Osteocyte (in vitro differentiated cells): ENCODE measurements at regions not wholly inside any gene's neighbourhood (a gene's known extent, or its start where the extent isn't known, plus 50 kb on each side); places are given as distances from the start of the nearest gene placed in this dataset.

ENCODE experiments used
- DNase-seq: peaks from one replicate; pipeline ENCODE4 v3.0.0; 2021; ENCODE audit warnings: mixed read lengths; ENCODE audit not compliant: unreplicated experiment; ENCODE audit errors: extremely low spot score
- H3K27ac Mint-ChIP-seq: one replicate; pipeline ENCODE4 v1.8.0; 2021; ENCODE audit warnings: mild to moderate bottlenecking, mixed read lengths; ENCODE audit not compliant: unreplicated experiment
- H3K27me3 Mint-ChIP-seq: one replicate; pipeline ENCODE4 v1.8.0; 2021; ENCODE audit warnings: mixed read lengths; ENCODE audit not compliant: unreplicated experiment
- H3K36me3 Mint-ChIP-seq: one replicate; pipeline ENCODE4 v1.8.0; 2021; ENCODE audit warnings: mixed read lengths; ENCODE audit not compliant: unreplicated experiment
- H3K4me1 Mint-ChIP-seq: one replicate; pipeline ENCODE4 v1.8.0; 2021; ENCODE audit warnings: mixed read lengths; ENCODE audit not compliant: unreplicated experiment
- H3K4me3 Mint-ChIP-seq: one replicate; pipeline ENCODE4 v1.8.0; 2021; ENCODE audit warnings: mild to moderate bottlenecking, moderate library complexity, mixed read lengths; ENCODE audit not compliant: unreplicated experiment
- H3K9me3 Mint-ChIP-seq: one replicate; pipeline ENCODE4 v1.8.0; 2021; ENCODE audit warnings: mixed read lengths; ENCODE audit not compliant: unreplicated experiment
- TF ChIP-seq, protein P1 (sequence below): fragments of 200-600 bp; sonication (generic); IDR thresholded peaks from 2 replicates; pipeline ENCODE4 v1.5.0; 2021; ENCODE audit warnings: antibody characterized with exemption, mild to moderate bottlenecking, moderate library complexity

DNA sequence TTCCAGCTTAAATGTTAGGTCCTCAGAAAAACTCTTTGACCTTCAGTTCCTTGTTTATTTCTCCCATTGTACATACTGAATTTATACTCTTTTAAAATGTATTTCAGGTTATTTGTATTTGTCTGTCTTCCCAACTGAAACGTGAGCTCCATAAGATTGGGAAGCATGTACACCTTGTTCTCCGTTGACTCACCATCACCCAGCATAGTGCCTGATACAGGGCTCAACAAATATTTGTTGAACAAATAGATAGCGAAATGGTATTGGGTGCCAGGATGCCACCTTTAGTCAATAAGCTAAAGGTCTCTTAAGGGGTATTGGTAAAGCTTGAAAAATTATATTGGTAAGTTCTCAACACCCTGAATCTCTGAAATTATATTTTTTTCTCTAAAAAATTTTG, 1841.3 kb upstream of the CELF4 start:
- no peak overlapping the region for H3K4me3 Mint-ChIP-seq
- peaks cover 4% of the 10 kb centered on the region for H3K4me1 Mint-ChIP-seq
- H3K27me3 Mint-ChIP-seq: no peaks in the 10 kb centered on the region
- no peaks in the 10 kb centered on the region for H3K36me3 Mint-ChIP-seq
- H3K27ac Mint-ChIP-seq: no peak overlapping the region
- TF ChIP-seq, protein P1, sequence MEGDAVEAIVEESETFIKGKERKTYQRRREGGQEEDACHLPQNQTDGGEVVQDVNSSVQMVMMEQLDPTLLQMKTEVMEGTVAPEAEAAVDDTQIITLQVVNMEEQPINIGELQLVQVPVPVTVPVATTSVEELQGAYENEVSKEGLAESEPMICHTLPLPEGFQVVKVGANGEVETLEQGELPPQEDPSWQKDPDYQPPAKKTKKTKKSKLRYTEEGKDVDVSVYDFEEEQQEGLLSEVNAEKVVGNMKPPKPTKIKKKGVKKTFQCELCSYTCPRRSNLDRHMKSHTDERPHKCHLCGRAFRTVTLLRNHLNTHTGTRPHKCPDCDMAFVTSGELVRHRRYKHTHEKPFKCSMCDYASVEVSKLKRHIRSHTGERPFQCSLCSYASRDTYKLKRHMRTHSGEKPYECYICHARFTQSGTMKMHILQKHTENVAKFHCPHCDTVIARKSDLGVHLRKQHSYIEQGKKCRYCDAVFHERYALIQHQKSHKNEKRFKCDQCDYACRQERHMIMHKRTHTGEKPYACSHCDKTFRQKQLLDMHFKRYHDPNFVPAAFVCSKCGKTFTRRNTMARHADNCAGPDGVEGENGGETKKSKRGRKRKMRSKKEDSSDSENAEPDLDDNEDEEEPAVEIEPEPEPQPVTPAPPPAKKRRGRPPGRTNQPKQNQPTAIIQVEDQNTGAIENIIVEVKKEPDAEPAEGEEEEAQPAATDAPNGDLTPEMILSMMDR: no peak
- no peak for DNase-seq
- H3K9me3 Mint-ChIP-seq: no peaks in the 10 kb centered on the region

DNA sequence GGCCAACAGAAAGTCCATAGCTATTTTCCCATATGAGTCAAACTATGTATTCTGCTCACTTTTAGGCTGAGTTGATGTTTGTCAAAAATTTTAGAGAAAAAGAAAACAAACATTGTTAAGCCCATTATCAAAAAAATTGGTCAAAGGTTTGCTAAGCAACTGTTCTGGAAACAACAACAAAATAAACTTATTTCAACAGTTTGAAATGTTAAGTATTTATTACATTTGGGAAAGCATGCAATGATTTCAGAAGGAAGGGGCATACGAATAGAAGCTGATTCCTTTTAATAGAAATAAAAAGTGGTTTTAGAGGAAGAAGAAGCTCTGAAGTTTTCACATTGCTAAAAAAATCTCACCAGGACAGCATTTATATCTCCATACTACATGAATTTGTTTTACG, 1837.5 kb upstream of the CELF4 start:
- Mint-ChIP-seq H3K9me3 (no peaks in the 10 kb centered on the region), H3K4me3 (no peak overlapping the region), H3K27ac (no peak overlapping the region), H3K27me3 (no peaks in the 10 kb centered on the region), H3K4me1 (peaks cover 8% of the 10 kb centered on the region), H3K36me3 (no peaks in the 10 kb centered on the region)
- TF ChIP-seq, protein P1: no peak
- DNase-seq: no peak

DNA sequence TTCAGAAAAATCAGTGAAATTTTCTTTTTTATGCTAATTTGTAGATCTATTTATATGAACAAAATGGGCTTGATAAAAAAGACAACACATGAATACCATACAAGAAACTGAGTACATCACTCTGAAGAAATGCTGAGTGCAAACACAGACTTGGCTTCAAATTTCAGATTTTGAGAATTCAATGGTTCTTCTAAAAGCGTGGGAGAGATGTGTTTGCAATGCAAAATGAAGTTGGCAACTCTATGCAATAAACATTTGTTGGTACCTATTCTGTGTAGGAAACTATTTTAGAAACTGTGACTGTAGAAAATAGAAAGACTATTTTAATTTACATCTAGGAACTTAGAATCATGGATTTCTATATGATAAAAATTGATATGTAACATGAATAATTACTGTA, 1834.1 kb upstream of the CELF4 start:
- no peaks in the 10 kb centered on the region for H3K27me3 Mint-ChIP-seq
- DNase-seq: no peak
- TF ChIP-seq, protein P1: no peak
- peaks cover 8% of the 10 kb centered on the region for H3K4me1 Mint-ChIP-seq
- no peak overlapping the region for H3K27ac Mint-ChIP-seq
- H3K36me3 Mint-ChIP-seq: no peaks in the 10 kb centered on the region
- H3K4me3 Mint-ChIP-seq: no peak overlapping the region
- peaks cover 7% of the 10 kb centered on the region for H3K9me3 Mint-ChIP-seq

DNA sequence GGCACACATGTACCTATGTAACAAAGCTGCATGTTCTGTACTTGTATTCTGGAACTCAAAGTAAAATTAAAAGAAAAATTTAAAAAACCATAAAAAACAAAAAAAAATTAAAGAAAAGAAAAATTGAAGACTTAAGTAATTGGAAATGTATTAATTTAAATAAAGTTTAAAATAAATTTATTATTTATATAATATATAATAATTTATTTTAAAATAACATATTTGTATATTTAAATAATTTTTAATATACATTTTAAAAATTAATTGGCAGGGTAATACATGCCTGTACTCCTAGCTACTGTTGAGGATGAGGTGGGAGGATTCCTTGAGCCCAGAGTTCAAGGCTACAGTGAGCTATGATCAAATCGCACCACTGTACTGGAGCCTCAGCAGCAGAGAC, 1830.6 kb upstream of the CELF4 start:
- H3K4me3 Mint-ChIP-seq: no peak overlapping the region
- TF ChIP-seq, protein P1: no peak
- H3K4me1 Mint-ChIP-seq: peaks cover 3% of the 10 kb centered on the region
- H3K27me3 Mint-ChIP-seq: no peaks in the 10 kb centered on the region
- H3K27ac Mint-ChIP-seq: no peak overlapping the region
- H3K36me3 Mint-ChIP-seq: no peaks in the 10 kb centered on the region
- no peak for DNase-seq
- peaks cover 28% of the 10 kb centered on the region for H3K9me3 Mint-ChIP-seq

DNA sequence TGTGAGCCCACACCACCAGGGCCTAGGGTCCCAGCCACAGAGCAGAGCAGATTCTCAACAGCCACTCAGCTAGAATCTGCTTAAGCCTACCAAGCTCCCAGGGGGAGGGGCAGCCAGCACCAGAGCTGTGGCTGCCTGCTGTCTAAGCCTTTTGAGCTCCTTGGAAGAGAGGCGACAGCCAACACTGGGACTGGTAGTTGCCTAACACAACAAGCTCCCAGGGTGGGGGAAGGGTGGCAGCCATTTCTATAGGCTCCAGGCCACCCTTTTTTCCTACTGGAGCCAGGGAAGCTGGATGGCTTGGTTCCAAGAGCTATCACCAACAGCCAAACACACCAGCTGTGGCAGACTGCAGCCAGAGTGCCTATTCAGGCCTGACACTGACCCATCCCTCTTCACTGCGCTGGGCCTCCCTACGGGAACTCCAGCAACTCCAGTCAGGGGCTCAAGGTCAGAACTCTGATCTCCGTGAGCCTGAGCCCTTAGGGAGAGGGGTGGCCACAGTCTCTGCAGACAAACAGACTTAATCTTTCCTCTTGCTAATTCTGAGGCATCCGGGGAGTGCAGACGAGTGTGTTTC, 1824.3 kb upstream of the CELF4 start:
- Mint-ChIP-seq H3K9me3 (peaks cover 23% of the 10 kb centered on the region), H3K27me3 (no peaks in the 10 kb centered on the region), H3K4me1 (no peaks in the 10 kb centered on the region), H3K4me3 (no peak overlapping the region), H3K36me3 (no peaks in the 10 kb centered on the region), H3K27ac (no peak overlapping the region)
- TF ChIP-seq, protein P1: no peak
- DNase-seq: no peak
